Activated CD8-positive, alpha-beta T cell treated with anti-CD3 and anti-CD28 coated beads for 36 hours (primary cell): ENCODE measurements at regions not wholly inside any gene's neighbourhood (a gene's known extent, or its start where the extent isn't known, plus 50 kb on each side); places are given as distances from the start of the nearest gene placed in this dataset.

Experiments used
- ATAC-seq: fragments of 200-7000 bp; cut with Tn5 transposase; one replicate; pipeline ENCODE4 v1.10.0; 2021; ENCODE audit warnings: mild to moderate bottlenecking, moderate library complexity
- CTCF ChIA-PET: fragments of 350-600 bp; sonication (Branson Sonifier 250); formaldehyde crosslinking; loops from one replicate; lab custom pipeline; 2021; ENCODE audit warnings: antibody characterized with exemption; lab: Charles Lee
- POLR2A ChIA-PET: fragments of 350-600 bp; sonication (Branson Sonifier 250); formaldehyde crosslinking; loops from one replicate; lab custom pipeline; 2021; ENCODE audit warnings: antibody characterized with exemption; lab: Charles Lee
- DNase-seq: peaks from one replicate; pipeline ENCODE4 v3.0.0-alpha.2; 2020
- H3K27ac Mint-ChIP-seq: one replicate; pipeline ENCODE4 v1.8.0; 2021; ENCODE audit warnings: mild to moderate bottlenecking, mixed read lengths
- H3K27me3 Mint-ChIP-seq: one replicate; pipeline ENCODE4 v1.8.0; 2021; ENCODE audit warnings: mixed read lengths
- H3K36me3 Mint-ChIP-seq: one replicate; pipeline ENCODE4 v1.8.0; 2021; ENCODE audit warnings: low read depth, mixed read lengths
- H3K4me1 Mint-ChIP-seq: one replicate; pipeline ENCODE4 v1.8.0; 2021; ENCODE audit warnings: low read depth, mixed read lengths
- H3K4me3 Mint-ChIP-seq: one replicate; pipeline ENCODE4 v1.8.0; 2021; ENCODE audit warnings: mild to moderate bottlenecking, moderate library complexity, mixed read lengths
- H3K9me3 Mint-ChIP-seq: one replicate; pipeline ENCODE4 v1.8.0; 2021; ENCODE audit warnings: mixed read lengths
- CTCF ChIP-seq: fragments of 200-600 bp; IDR thresholded peaks from one replicate; pipeline ENCODE4 v1.8.0; 2022; ENCODE audit warnings: antibody characterized with exemption, mild to moderate bottlenecking
- intact Hi-C: fragments of 100-400 bp; cut with micrococcal nuclease; formaldehyde crosslinking; loops from one replicate; pipeline ENCODE4 v1.10.0; 2022

GRCh38 chr9:108108852-108109448, 619.4 kb upstream of the KLF4 start:
- no peaks in the 10 kb centered on the region for H3K4me1 Mint-ChIP-seq
- CTCF ChIA-PET: no interaction called here
- H3K4me3 Mint-ChIP-seq: no peak overlapping the region
- ATAC-seq (no peak), DNase-seq (no peak)
- H3K27me3 Mint-ChIP-seq: no peaks in the 10 kb centered on the region
- POLR2A ChIA-PET: no interaction called here
- no peaks in the 10 kb centered on the region for H3K9me3 Mint-ChIP-seq
- no peak overlapping the region for H3K27ac Mint-ChIP-seq
- no peaks in the 10 kb centered on the region for H3K36me3 Mint-ChIP-seq
- intact Hi-C loops: no loop called here
- TF ChIP-seq CTCF: no peak

DNA sequence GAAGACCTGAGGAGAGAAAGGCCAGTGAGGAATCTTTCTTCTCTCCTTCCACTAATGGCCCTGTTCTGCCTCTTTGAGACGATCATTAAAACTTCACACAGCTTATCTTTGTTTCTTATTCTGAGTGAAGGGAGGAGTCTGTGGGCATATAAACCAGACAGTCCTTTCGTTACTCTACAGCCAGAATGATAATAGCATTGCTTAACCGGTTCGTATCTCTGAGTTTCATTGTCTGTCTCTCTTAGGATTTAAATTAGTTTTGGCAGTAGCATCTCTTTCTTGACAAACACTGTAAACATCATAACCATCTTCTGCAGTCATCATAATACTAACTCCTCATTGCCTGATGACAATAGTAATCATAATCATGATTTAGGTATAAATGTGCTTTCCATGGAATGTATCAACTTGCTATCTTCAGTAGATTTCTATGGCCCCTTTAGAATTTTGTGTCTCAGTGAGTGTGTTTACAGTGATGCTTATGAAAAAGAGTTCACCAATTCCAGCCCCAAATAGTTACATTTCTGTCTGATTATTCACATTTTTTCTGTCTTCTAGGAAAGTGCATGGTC, 618.8 kb upstream of the KLF4 start:
- intact Hi-C loops: no loop called here
- no peak overlapping the region for H3K4me3 Mint-ChIP-seq
- no peak for TF ChIP-seq CTCF
- H3K4me1 Mint-ChIP-seq: no peaks in the 10 kb centered on the region
- DNase-seq (no peak), ATAC-seq (no peak)
- no peaks in the 10 kb centered on the region for H3K36me3 Mint-ChIP-seq
- ChIA-PET POLR2A (no interaction called here), CTCF (no interaction called here)
- H3K27me3 Mint-ChIP-seq: no peaks in the 10 kb centered on the region
- H3K27ac Mint-ChIP-seq: no peak overlapping the region
- no peaks in the 10 kb centered on the region for H3K9me3 Mint-ChIP-seq

DNA sequence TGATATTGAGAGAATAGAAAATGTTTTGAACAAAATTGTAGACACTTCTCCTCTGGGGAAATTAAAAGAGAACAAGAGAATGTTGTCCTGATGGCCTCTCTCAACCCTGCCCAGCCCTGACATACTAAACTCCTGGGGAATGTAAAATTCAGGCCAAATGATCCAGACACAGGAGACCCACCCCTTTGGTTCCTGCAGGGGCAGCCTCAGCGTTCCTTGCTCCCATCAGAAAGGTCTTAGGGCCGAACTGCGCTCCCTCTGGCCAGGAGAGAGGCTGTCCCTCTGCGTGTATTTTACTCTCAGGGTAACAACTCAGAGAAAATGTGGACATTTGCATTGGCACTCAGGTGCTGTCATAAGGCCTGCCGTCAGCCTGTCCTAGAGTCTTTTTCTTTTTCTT, 616.3 kb upstream of the KLF4 start:
- POLR2A ChIA-PET: no interaction called here
- Mint-ChIP-seq H3K4me1 (no peaks in the 10 kb centered on the region), H3K27ac (no peak overlapping the region), H3K9me3 (no peaks in the 10 kb centered on the region), H3K27me3 (peaks cover 1% of the 10 kb centered on the region), H3K4me3 (no peak overlapping the region), H3K36me3 (no peaks in the 10 kb centered on the region)
- no peak for DNase-seq
- TF ChIP-seq CTCF: no peak
- CTCF ChIA-PET: no interaction called here
- no peak for ATAC-seq
- intact Hi-C loops: no loop called here

DNA sequence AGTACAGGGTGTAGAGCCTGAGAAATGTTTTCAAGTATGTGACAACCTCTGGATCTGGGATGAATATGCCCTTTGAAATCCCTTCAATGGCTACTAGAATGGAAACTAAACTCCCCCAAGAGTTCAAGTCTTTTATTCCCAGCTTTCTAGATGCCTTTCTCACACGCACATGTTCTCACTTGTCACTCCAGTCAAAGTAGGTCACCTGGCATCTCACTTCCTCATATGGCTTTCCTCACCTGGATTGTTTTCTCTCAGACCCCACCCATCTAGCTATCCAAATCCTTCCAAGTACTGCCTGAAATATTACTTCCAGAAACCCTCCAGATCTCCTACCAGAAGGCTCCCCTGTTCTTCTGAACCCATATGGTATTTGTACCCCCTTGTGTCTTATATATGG, 615.4 kb upstream of the KLF4 start:
- intact Hi-C loops: no loop called here
- DNase-seq: no peak
- ChIA-PET POLR2A (no interaction called here), CTCF (no interaction called here)
- no peaks in the 10 kb centered on the region for H3K36me3 Mint-ChIP-seq
- peaks cover 1% of the 10 kb centered on the region for H3K27me3 Mint-ChIP-seq
- H3K4me1 Mint-ChIP-seq: no peaks in the 10 kb centered on the region
- TF ChIP-seq CTCF: no peak
- ATAC-seq: no peak
- no peak overlapping the region for H3K4me3 Mint-ChIP-seq
- no peaks in the 10 kb centered on the region for H3K9me3 Mint-ChIP-seq
- no peak overlapping the region for H3K27ac Mint-ChIP-seq

DNA sequence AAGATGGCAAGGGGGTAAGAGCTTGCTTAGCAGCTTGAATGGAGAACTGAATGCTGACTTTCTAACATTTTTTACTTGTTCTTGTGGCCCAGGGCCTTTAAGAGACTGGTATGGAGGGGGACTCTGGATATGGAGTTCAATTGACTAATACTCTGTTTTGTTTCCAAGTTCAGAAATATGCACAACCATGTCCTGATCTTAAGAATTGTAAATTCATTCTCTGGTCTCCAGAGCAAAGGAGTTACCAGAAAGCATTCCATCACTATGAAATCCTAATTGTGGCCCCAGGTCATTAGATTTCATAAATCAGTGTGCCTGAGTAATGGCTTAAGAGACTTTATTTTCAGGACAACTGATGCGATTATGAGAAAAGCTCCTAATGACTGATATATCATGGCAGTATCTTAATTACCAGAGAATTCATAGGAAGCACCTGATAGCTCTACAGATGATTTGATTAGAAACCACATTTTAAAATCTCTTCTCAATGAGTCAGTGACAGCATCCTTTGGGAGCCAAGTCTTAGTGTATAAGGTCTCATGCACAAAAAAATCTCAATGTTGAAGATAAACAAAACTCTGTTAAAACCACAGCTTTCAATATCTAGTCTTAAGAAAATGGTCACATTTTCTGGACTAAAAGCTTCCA, 613.6 kb upstream of the KLF4 start:
- CTCF ChIA-PET: no interaction called here
- intact Hi-C loops: no loop called here
- POLR2A ChIA-PET: no interaction called here

More for the DNA sequence above, 613.6 kb upstream of the KLF4 start:
- H3K9me3 Mint-ChIP-seq: no peaks in the 10 kb centered on the region
- no peak overlapping the region for H3K4me3 Mint-ChIP-seq
- no peak for TF ChIP-seq CTCF
- DNase-seq (no peak), ATAC-seq (no peak)
- H3K4me1 Mint-ChIP-seq: no peaks in the 10 kb centered on the region
- H3K27me3 Mint-ChIP-seq: peaks cover 1% of the 10 kb centered on the region
- H3K36me3 Mint-ChIP-seq: no peaks in the 10 kb centered on the region
- H3K27ac Mint-ChIP-seq: no peak overlapping the region
